GM19438 (cell line): ENCODE measurements at regions not wholly inside any gene's neighbourhood (a gene's known extent, or its start where the extent isn't known, plus 50 kb on each side); places are given as distances from the start of the nearest gene placed in this dataset.

Experiments
- ATAC-seq: cut with Tn5 transposase; IDR thresholded peaks from one replicate; pipeline ENCODE4 v1.9.1; 2021; ENCODE audit warnings: low read depth; ENCODE audit not compliant: unreplicated experiment

- no peak for ATAC-seq
These were observed 228.8 kb downstream of the SMARCA2 start for GRCh38 chr9:2243666-2244555.

GRCh38 chr9:2247340-2247739, 232.2 kb downstream of the SMARCA2 start:
- ATAC-seq = no peak

GRCh38 chr9:2248768-2249265, 233.7 kb downstream of the SMARCA2 start:
- no peak for ATAC-seq

GRCh38 chr9:2253636-2254580, 238.8 kb downstream of the SMARCA2 start:
- ATAC-seq = no peak

GRCh38 chr9:2255128-2255527, 240.0 kb downstream of the SMARCA2 start:
- ATAC-seq = no peak

- peak; percentile 56 for ATAC-seq
These were observed 242.2 kb downstream of the SMARCA2 start for GRCh38 chr9:2257248-2257929.

GRCh38 chr9:2260417-2261306, 245.5 kb downstream of the SMARCA2 start:
- no peak for ATAC-seq

GRCh38 chr9:2261421-2262103, 246.4 kb downstream of the SMARCA2 start:
- no peak for ATAC-seq

- no peak for ATAC-seq
These were observed 247.4 kb downstream of the SMARCA2 start for GRCh38 chr9:2262386-2263071.

- no peak for ATAC-seq
These were observed 248.0 kb downstream of the SMARCA2 start for GRCh38 chr9:2263111-2263510.

GRCh38 chr9:2263665-2264064, 248.5 kb downstream of the SMARCA2 start:
- ATAC-seq = no peak

GRCh38 chr9:2264081-2264480, 248.9 kb downstream of the SMARCA2 start:
- ATAC-seq = no peak

GRCh38 chr9:2267181-2267745, 252.1 kb downstream of the SMARCA2 start:
- no peak for ATAC-seq

GRCh38 chr9:2269778-2270177, 254.6 kb downstream of the SMARCA2 start:
- no peak for ATAC-seq

GRCh38 chr9:2270565-2270964, 255.4 kb downstream of the SMARCA2 start:
- ATAC-seq = no peak

GRCh38 chr9:2271426-2271825, 256.3 kb downstream of the SMARCA2 start:
- ATAC-seq = peak; percentile 87

- ATAC-seq = no peak
These were observed 259.6 kb downstream of the SMARCA2 start for GRCh38 chr9:2274762-2275161.

- no peak for ATAC-seq
These were observed 261.1 kb downstream of the SMARCA2 start for GRCh38 chr9:2276296-2276695.
